SK-N-SH (cell line): ENCODE measurements at regions not wholly inside any gene's neighbourhood (a gene's known extent, or its start where the extent isn't known, plus 50 kb on each side); places are given as distances from the start of the nearest gene placed in this dataset.
"Not testable (repeated sequence)": the region's sequence is repeated elsewhere in the genome, so short reads cannot be mapped to it uniquely, and the experiment has no call there.

ENCODE experiments used
- CTCF ChIA-PET: fragments of 300-600, 350-600 bp; formaldehyde crosslinking; extraction: SDS; loops from one replicate; lab custom pipeline; 2021; lab: Yijun Ruan, JAX
- POLR2A ChIA-PET: fragments of 350-600 bp; sonication (Branson Sonifier 250); formaldehyde crosslinking; extraction: SDS; loops from one replicate; lab custom pipeline; 2020; ENCODE audit warnings: antibody characterized with exemption, inconsistent platforms; lab: Yijun Ruan, JAX
- DNase-seq: peaks from one replicate; pipeline ENCODE4 v3.0.0; 2012
- H2AFZ ChIP-seq: fragments of 200-600 bp; sonication (generic); 2 replicates; pipeline ENCODE4 v1.8.1; 2016; ENCODE audit warnings: antibody characterized with exemption, mild to moderate bottlenecking, low read depth
- H3F3A ChIP-seq: fragments of 200-600 bp; sonication (generic); replicated peaks from 2 replicates; pipeline ENCODE3; 2016; ENCODE audit warnings: antibody characterized with exemption, mild to moderate bottlenecking; ENCODE audit not compliant: insufficient read depth
- H3K27ac ChIP-seq, 2 experiments: fragments of 200-500 bp in 1 of 2; fragments of 200-600 bp in 1 of 2; sonication (Bioruptor generic) in 1 of 2; sonication (generic), shearing (Covaris generic) in 1 of 2; 2 replicates each; pipeline versions ENCODE4 v1.5.1 to v1.6.1; 2014 to 2016; ENCODE audit warnings: low read depth in 2 of 2, inconsistent platforms in 1 of 2, low read length in 1 of 2, mild to moderate bottlenecking in 1 of 2, mixed read lengths in 1 of 2
- H3K27me3 ChIP-seq: fragments of 200-600 bp; sonication (generic), shearing (Covaris generic); 2 replicates; pipeline ENCODE4 v1.6.1; 2016; ENCODE audit warnings: mixed run types; ENCODE audit not compliant: insufficient read depth
- H3K36me3 ChIP-seq, 2 experiments: fragments of 200-500 bp in 1 of 2; fragments of 200-600 bp in 1 of 2; sonication (Bioruptor generic) in 1 of 2; sonication (generic) in 1 of 2; replicated peaks in 1 of 2; 2 replicates each; pipeline versions ENCODE3 to v1.5.1; 2014 to 2016; ENCODE audit warnings: low read length in 1 of 2, mild to moderate bottlenecking in 1 of 2; ENCODE audit not compliant: insufficient read depth in 2 of 2, control insufficient read depth in 1 of 2
- H3K4me1 ChIP-seq, 2 experiments: fragments of 200-500 bp in 1 of 2; fragments of 200-600 bp in 1 of 2; sonication (Bioruptor generic) in 1 of 2; sonication (generic), shearing (Covaris generic) in 1 of 2; 2 replicates each; pipeline versions ENCODE4 v1.5.1 to v1.6.1; 2014 to 2016; ENCODE audit warnings: low read depth in 1 of 2, low read length in 1 of 2, mixed run types in 1 of 2; ENCODE audit not compliant: insufficient read depth in 2 of 2, control insufficient read depth in 1 of 2
- H3K4me2 ChIP-seq: fragments of 200-600 bp; sonication (generic), shearing (Covaris generic); 2 replicates; pipeline ENCODE4 v1.6.1; 2017; ENCODE audit warnings: mixed run types
- H3K4me3 ChIP-seq, 2 experiments: fragments of 200-500 bp in 1 of 2; fragments of 200-600 bp in 1 of 2; sonication (Bioruptor generic) in 1 of 2; sonication (generic), shearing (Covaris generic) in 1 of 2; 2 replicates each; pipeline versions ENCODE4 v1.5.1 to v1.8.1; 2014 to 2016; ENCODE audit warnings: low read depth in 2 of 2, inconsistent platforms in 1 of 2, low read length in 1 of 2, mild to moderate bottlenecking in 1 of 2, mixed read lengths in 1 of 2, moderate library complexity in 1 of 2
- H3K79me2 ChIP-seq: fragments of 200-600 bp; sonication (generic); 2 replicates; pipeline ENCODE4 v1.8.1; 2017; ENCODE audit warnings: mild to moderate bottlenecking; ENCODE audit not compliant: insufficient read depth
- H3K9ac ChIP-seq: fragments of 200-600 bp; sonication (generic); 2 replicates; pipeline ENCODE4 v1.6.1; 2017; ENCODE audit warnings: mixed run types
- H3K9me2 ChIP-seq: fragments of 200-600 bp; sonication (generic); 2 replicates; pipeline ENCODE4 v1.6.1; 2017; ENCODE audit warnings: mixed run types
- H3K9me3 ChIP-seq: fragments of 200-600 bp; sonication (generic); 2 replicates; pipeline ENCODE4 v1.6.1; 2017; ENCODE audit warnings: mixed run types, mild to moderate bottlenecking, moderate library complexity
- H4K20me1 ChIP-seq: fragments of 200-600 bp; sonication (generic); 2 replicates; pipeline ENCODE4 v1.6.1; 2017; ENCODE audit warnings: mild to moderate bottlenecking, mixed run types; ENCODE audit not compliant: insufficient read depth
- ELF1 ChIP-seq: IDR thresholded peaks from 2 replicates; pipeline ENCODE4 v1.4.0; 2012
- FOSL2 ChIP-seq: IDR thresholded peaks from 2 replicates; pipeline ENCODE4 v1.4.0; 2012; ENCODE audit warnings: low read depth, mild to moderate bottlenecking, moderate library complexity, borderline replicate concordance
- FOXM1 ChIP-seq: IDR thresholded peaks from 2 replicates; pipeline ENCODE4 v1.4.0; 2012; ENCODE audit warnings: low read depth, mild to moderate bottlenecking
- GABPA ChIP-seq: IDR thresholded peaks from 2 replicates; pipeline ENCODE4 v1.4.0; 2012; ENCODE audit warnings: low read depth, mild to moderate bottlenecking
- IRF3 ChIP-seq: fragments of 150-350 bp; IDR thresholded peaks from 2 replicates; pipeline ENCODE4 v1.6.1; 2016; ENCODE audit warnings: mild to moderate bottlenecking, low read depth, low read length
- MXI1 ChIP-seq: IDR thresholded peaks from 2 replicates; pipeline ENCODE4 v1.6.1; 2012; ENCODE audit warnings: mild to moderate bottlenecking, low read depth, low read length, improper control_type of control experiment
- NFIC ChIP-seq: IDR thresholded peaks from 2 replicates; pipeline ENCODE4 v1.4.0; 2012; ENCODE audit warnings: borderline replicate concordance
- SIN3A ChIP-seq: IDR thresholded peaks from 2 replicates; pipeline ENCODE4 v1.6.1; 2012; ENCODE audit warnings: low read depth, mild to moderate bottlenecking, low read length, moderate library complexity, borderline replicate concordance
- SMC3 ChIP-seq: IDR thresholded peaks from 2 replicates; pipeline ENCODE4 v1.6.1; 2012; ENCODE audit warnings: low read depth, low read length, improper control_type of control experiment
- TCF12 ChIP-seq: IDR thresholded peaks from 2 replicates; pipeline ENCODE4 v1.4.0; 2012
- USF1 ChIP-seq: IDR thresholded peaks from 2 replicates; pipeline ENCODE4 v1.4.0; 2012; ENCODE audit warnings: low read depth, borderline replicate concordance
- USF2 ChIP-seq: fragments of 150-350 bp; IDR thresholded peaks from 2 replicates; pipeline ENCODE4 v1.6.1; 2017; ENCODE audit warnings: antibody characterized with exemption, low read length, low read depth, borderline replicate concordance
- YY1 ChIP-seq: IDR thresholded peaks from 2 replicates; pipeline ENCODE4 v1.4.0; 2012; ENCODE audit warnings: low read depth, mild to moderate bottlenecking
- ZBTB33 ChIP-seq: IDR thresholded peaks from 2 replicates; pipeline ENCODE4 v1.4.0; 2012; ENCODE audit warnings: low read depth, borderline replicate concordance
- WGBS: methylation state at CpG from one replicate; pipeline ENCODE4 v1.1.6; 2017; ENCODE audit warnings: low lambda C conversion rate; 5-methylcytosine and 5-hydroxymethylcytosine counted together
- TF ChIP-seq, protein P1 (sequence below): IDR thresholded peaks from 2 replicates; pipeline ENCODE4 v1.4.0; 2012; ENCODE audit warnings: low read depth
- TF ChIP-seq, protein P2 (sequence below): fragments of 200-600 bp; sonication (generic); IDR thresholded peaks from 2 replicates; pipeline ENCODE4 v1.6.1; 2017; ENCODE audit warnings: antibody characterized with exemption, mild to moderate bottlenecking, moderate library complexity

DNA sequence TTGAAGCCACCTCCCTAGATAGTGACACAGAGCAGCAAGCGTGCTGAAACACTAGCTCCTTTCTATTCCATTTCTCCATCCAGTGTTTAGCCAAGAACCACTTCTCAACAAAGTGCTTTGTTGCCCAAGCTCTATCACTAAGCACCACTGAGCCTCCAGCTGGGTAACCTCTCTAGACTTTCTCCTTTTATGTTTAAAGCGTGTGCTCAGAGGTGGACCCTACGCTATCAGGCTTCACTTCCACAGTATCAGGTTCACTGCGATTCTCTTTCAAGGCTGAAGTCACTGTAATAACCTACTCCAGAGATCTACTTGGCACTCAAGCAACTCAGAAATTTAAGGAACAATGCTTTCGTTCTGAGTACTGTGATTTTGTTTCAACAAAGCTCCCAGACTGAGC is 197.9 kb downstream of the LNPK start:
- Histone ChIP-seq H3K79me2 (no peaks in the 10 kb centered on the region), H3K9ac (no peak overlapping the region), H3K27me3 (no peaks in the 10 kb centered on the region), H3K9me3 (no peaks in the 10 kb centered on the region), H3K9me2 (no peaks in the 10 kb centered on the region), H3K36me3 (no peaks in the 10 kb centered on the region), H3F3A (no peaks in the 10 kb centered on the region), H3K4me2 (no peak overlapping the region), H2AFZ (no peak overlapping the region), H3K4me3 (no peak overlapping the region), H4K20me1 (no peaks in the 10 kb centered on the region), H3K27ac (no peak overlapping the region), H3K4me1 (peaks cover 0 to 5% of the 10 kb centered on the region in 2 experiments; a peak in 2 of 4 replicates)
- DNase-seq: no peak
- CTCF ChIA-PET: interaction anchor here (1.2 to 2.7 kb wide), 3 partner anchors 114 to 293 kb away, joined by 4 to 6 read pairs (median 5); no protein-coding TSS in a partner anchor
- TF ChIP-seq ELF1 (no peak), GABPA (no peak), MXI1 (no peak), FOXM1 (no peak), FOSL2 (no peak), USF1 (no peak), SMC3 (no peak), TCF12 (no peak), YY1 (no peak), USF2 (no peak)
- TF ChIP-seq, protein P1, sequence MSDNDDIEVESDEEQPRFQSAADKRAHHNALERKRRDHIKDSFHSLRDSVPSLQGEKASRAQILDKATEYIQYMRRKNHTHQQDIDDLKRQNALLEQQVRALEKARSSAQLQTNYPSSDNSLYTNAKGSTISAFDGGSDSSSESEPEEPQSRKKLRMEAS: no peak
- 37% methylated on average over 5 of the region's 5 CpGs for WGBS
- POLR2A ChIA-PET: no interaction called here

GRCh38 chr2:175796422-175796821 is 205.6 kb downstream of the LNPK start:
- WGBS: 62% methylated on average over 2 of the region's 2 CpGs
- POLR2A ChIA-PET, H3K9ac ChIP-seq: not testable (repeated sequence)

DNA sequence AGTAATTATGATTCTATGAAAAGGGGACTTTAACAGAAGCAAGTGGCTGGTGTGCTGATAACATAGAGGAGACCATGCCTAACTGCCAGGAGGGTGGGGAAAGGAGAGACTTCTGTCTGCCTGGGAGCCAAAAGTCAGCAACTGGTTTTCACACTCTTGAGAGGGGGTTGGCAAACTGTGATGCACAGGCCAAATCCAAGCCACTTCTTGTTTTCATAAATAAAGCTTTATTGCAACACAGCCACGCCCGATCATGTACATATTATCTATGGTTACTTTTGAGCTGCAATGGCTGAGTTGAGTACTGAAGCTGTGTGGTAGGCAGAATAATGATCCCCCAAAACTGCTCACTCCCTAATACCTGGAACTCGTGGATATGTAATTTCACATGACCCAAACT is 208.4 kb downstream of the LNPK start:
- no peak overlapping the region for H3K4me2 ChIP-seq
- no peaks in the 10 kb centered on the region for H3K79me2 ChIP-seq
- CTCF ChIA-PET: interaction anchor here (1.1 kb wide), 1 partner anchor 9 kb away, joined by 3 read pairs; no protein-coding TSS in a partner anchor
- H3F3A ChIP-seq: no peaks in the 10 kb centered on the region
- H3K4me3 ChIP-seq: no peak overlapping the region
- H3K9me3 ChIP-seq: no peaks in the 10 kb centered on the region
- no peak overlapping the region for H2AFZ ChIP-seq
- H4K20me1 ChIP-seq: no peaks in the 10 kb centered on the region
- POLR2A ChIA-PET: no interaction called here
- no peak overlapping the region for H3K9ac ChIP-seq
- no peaks in the 10 kb centered on the region for H3K9me2 ChIP-seq
- DNase-seq: no peak
- no peaks in the 10 kb centered on the region for H3K36me3 ChIP-seq
- no peaks in the 10 kb centered on the region for H3K4me1 ChIP-seq
- WGBS: 11% methylated on average over 3 of the region's 3 CpGs
- no peaks in the 10 kb centered on the region for H3K27me3 ChIP-seq
- H3K27ac ChIP-seq: no peak overlapping the region
- TF ChIP-seq IRF3: no peak
- no peak for TF ChIP-seq ZBTB33
- TF ChIP-seq, protein P2, sequence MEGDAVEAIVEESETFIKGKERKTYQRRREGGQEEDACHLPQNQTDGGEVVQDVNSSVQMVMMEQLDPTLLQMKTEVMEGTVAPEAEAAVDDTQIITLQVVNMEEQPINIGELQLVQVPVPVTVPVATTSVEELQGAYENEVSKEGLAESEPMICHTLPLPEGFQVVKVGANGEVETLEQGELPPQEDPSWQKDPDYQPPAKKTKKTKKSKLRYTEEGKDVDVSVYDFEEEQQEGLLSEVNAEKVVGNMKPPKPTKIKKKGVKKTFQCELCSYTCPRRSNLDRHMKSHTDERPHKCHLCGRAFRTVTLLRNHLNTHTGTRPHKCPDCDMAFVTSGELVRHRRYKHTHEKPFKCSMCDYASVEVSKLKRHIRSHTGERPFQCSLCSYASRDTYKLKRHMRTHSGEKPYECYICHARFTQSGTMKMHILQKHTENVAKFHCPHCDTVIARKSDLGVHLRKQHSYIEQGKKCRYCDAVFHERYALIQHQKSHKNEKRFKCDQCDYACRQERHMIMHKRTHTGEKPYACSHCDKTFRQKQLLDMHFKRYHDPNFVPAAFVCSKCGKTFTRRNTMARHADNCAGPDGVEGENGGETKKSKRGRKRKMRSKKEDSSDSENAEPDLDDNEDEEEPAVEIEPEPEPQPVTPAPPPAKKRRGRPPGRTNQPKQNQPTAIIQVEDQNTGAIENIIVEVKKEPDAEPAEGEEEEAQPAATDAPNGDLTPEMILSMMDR: no peak
- TF ChIP-seq ELF1: no peak
- no peak for TF ChIP-seq NFIC
- TF ChIP-seq, protein P1: no peak
- TF ChIP-seq SIN3A: no peak

More at GRCh38 chr2:175796422-175796821, 205.6 kb downstream of the LNPK start:
- H3K79me2 ChIP-seq, H3K4me3 ChIP-seq, DNase-seq, H3K9me2 ChIP-seq, H3F3A ChIP-seq, CTCF ChIA-PET, H3K27me3 ChIP-seq, H3K4me2 ChIP-seq, H3K36me3 ChIP-seq, H3K27ac ChIP-seq, H4K20me1 ChIP-seq, H2AFZ ChIP-seq, H3K4me1 ChIP-seq, H3K9me3 ChIP-seq: not testable (repeated sequence)
